ENCODE measurements at regions not wholly inside any gene's neighbourhood (a gene's known extent, or its start where the extent isn't known, plus 50 kb on each side); places are given as distances from the start of the nearest gene placed in this dataset.

GRCh38 chr18:46369323-46369722 is 265.1 kb downstream of the HAUS1 start (continued):
- TF ChIP-seq CTCF (IDR thresholded peaks at IDR 0.05; ENCODE audit: control extremely low read depth in 1 of 3, insufficient read depth in 1 of 3, low read depth in 1 of 3, low read length in 3 of 3) (peak; percentile 48 to 79 (median 68)), EZH2 (IDR thresholded peaks at IDR 0.05; ENCODE audit: low read depth, low read length, severe bottlenecking) (no peak), RXRA (IDR thresholded peaks at IDR 0.05; ENCODE audit: insufficient read depth, low read depth, low read length) (no peak), TAF1 (IDR thresholded peaks at IDR 0.05; ENCODE audit: low read depth, low read length) (no peak), HDAC6 (IDR thresholded peaks at IDR 0.05; ENCODE audit: low read depth, low read length) (no peak), POLR2A (IDR thresholded peaks at IDR 0.05; ENCODE audit: control extremely low read depth in 1 of 2, low read depth in 2 of 2, low read length in 2 of 2) (no peak), CTBP2 (IDR thresholded peaks at IDR 0.05; ENCODE audit: borderline replicate concordance, insufficient read depth, insufficient read length, low read length) (no peak), BCL11A (IDR thresholded peaks at IDR 0.05; ENCODE audit: low read depth in 2 of 2, low read length in 2 of 2) (no peak), CHD1 (IDR thresholded peaks at IDR 0.05; ENCODE audit: low read depth, low read length) (no peak), ZNF274 (IDR thresholded peaks at IDR 0.05; ENCODE audit: borderline replicate concordance, extremely low read depth, low read length) (no peak), CREB1 (IDR thresholded peaks at IDR 0.05) (no peak), CBX5 (IDR thresholded peaks at IDR 0.05; ENCODE audit: low read depth, low read length) (no peak), RAD21 (IDR thresholded peaks at IDR 0.05 in 1 of 2, conservative IDR thresholded peaks at IDR 0.05 in 1 of 2; ENCODE audit: low read depth in 2 of 2, low read length in 2 of 2) (peak; percentile 60 to 67), BRCA1 (IDR thresholded peaks at IDR 0.05; ENCODE audit: low read depth, low read length) (no peak)

Data from H1 (cell line).